Fibroblast of gingiva (primary cell): ENCODE measurements at regions not wholly inside any gene's neighbourhood (a gene's known extent, or its start where the extent isn't known, plus 50 kb on each side); places are given as distances from the start of the nearest gene placed in this dataset.

Source experiments
- DNase-seq: peaks from one replicate; pipeline ENCODE4 v3.0.0-alpha.2; 2011; ENCODE audit warnings: low read depth

- no peak for DNase-seq
Measured at GRCh38 chr14:62546862-62547474, 498.3 kb downstream of the KCNH5 start.

GRCh38 chr14:62557416-62557815 is 487.8 kb downstream of the KCNH5 start:
- no peak for DNase-seq

GRCh38 chr14:62558451-62558850 is 486.8 kb downstream of the KCNH5 start:
- DNase-seq = no peak

GRCh38 chr14:62585247-62585646 is 460.0 kb downstream of the KCNH5 start:
- DNase-seq = no peak

GRCh38 chr14:62592877-62593276 is 452.4 kb downstream of the KCNH5 start:
- DNase-seq = no peak

GRCh38 chr14:62597143-62597542 is 448.1 kb downstream of the KCNH5 start:
- no peak for DNase-seq

GRCh38 chr14:62599616-62600385 is 445.5 kb downstream of the KCNH5 start:
- DNase-seq = no peak

GRCh38 chr14:62602712-62603111 is 442.5 kb downstream of the KCNH5 start:
- DNase-seq = no peak

GRCh38 chr14:62604524-62604923 is 440.7 kb downstream of the KCNH5 start:
- no peak for DNase-seq

- DNase-seq = no peak
Measured at GRCh38 chr14:62614122-62614521, 431.1 kb downstream of the KCNH5 start.

GRCh38 chr14:62616668-62617067 is 428.6 kb downstream of the KCNH5 start:
- DNase-seq = no peak

GRCh38 chr14:62626416-62626815 is 418.8 kb downstream of the KCNH5 start:
- DNase-seq = no peak

- DNase-seq = no peak
Measured at GRCh38 chr14:62629176-62629725, 416.0 kb downstream of the KCNH5 start.

- no peak for DNase-seq
Measured at GRCh38 chr14:62631176-62631575, 414.1 kb downstream of the KCNH5 start.

- DNase-seq = no peak
Measured at GRCh38 chr14:62632771-62633170, 412.5 kb downstream of the KCNH5 start.

GRCh38 chr14:62645649-62646048 is 399.6 kb downstream of the KCNH5 start:
- DNase-seq = no peak
